Mononuclear cell (primary cell): ENCODE measurements at regions not wholly inside any gene's neighbourhood (a gene's known extent, or its start where the extent isn't known, plus 50 kb on each side); places are given as distances from the start of the nearest gene placed in this dataset.
"Not testable (repeated sequence)": the region's sequence is repeated elsewhere in the genome, so short reads cannot be mapped to it uniquely, and the experiment has no call there.

Experiments used
- H3K27me3 ChIP-seq: 2 replicates; pipeline ENCODE4 v1.6.0; 2011; ENCODE audit warnings: low read length, control low read depth; ENCODE audit not compliant: insufficient read depth
- H3K4me1 ChIP-seq: 2 replicates; pipeline ENCODE4 v1.5.1; 2011; ENCODE audit warnings: mild to moderate bottlenecking, low read length, control low read depth; ENCODE audit not compliant: insufficient read depth
- H3K4me3 ChIP-seq: 2 replicates; pipeline ENCODE4 v1.5.1; 2011; ENCODE audit warnings: mild to moderate bottlenecking, low read length, moderate library complexity
- H3K9me3 ChIP-seq: 2 replicates; pipeline ENCODE4 v1.5.1; 2011; ENCODE audit warnings: low read depth, mild to moderate bottlenecking, control low read depth, low read length

DNA sequence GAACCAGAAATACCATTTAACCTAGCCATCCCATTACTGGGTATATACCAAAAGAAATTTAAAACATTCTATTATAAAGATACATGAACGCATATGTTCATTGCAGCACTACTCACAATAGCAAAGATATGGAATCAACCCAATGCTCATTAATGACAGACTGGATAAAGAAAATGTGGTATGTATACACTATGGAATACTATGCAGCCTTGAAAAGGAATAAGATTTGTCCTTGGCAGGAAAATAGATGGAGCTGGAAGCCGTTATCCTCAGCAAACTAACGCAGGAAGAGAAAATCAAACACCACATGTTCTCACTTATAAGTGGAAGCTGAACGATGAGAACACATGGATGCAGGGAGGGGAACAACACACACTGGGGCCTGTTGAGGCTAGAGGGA, 146.1 kb upstream of the HMGA2 start:
- not testable (repeated sequence) for H3K9me3 ChIP-seq, H3K4me1 ChIP-seq, H3K4me3 ChIP-seq, H3K27me3 ChIP-seq

GRCh38 chr12:65681226-65681625, 143.1 kb upstream of the HMGA2 start:
- no peak overlapping the region for H3K4me3 ChIP-seq
- H3K4me1 ChIP-seq = no peaks in the 10 kb centered on the region
- no peaks in the 10 kb centered on the region for H3K9me3 ChIP-seq
- no peaks in the 10 kb centered on the region for H3K27me3 ChIP-seq

GRCh38 chr12:65682112-65682511, 142.2 kb upstream of the HMGA2 start:
- H3K4me3 ChIP-seq = no peak overlapping the region
- no peaks in the 10 kb centered on the region for H3K4me1 ChIP-seq
- H3K27me3 ChIP-seq = no peaks in the 10 kb centered on the region
- H3K9me3 ChIP-seq = no peaks in the 10 kb centered on the region

DNA sequence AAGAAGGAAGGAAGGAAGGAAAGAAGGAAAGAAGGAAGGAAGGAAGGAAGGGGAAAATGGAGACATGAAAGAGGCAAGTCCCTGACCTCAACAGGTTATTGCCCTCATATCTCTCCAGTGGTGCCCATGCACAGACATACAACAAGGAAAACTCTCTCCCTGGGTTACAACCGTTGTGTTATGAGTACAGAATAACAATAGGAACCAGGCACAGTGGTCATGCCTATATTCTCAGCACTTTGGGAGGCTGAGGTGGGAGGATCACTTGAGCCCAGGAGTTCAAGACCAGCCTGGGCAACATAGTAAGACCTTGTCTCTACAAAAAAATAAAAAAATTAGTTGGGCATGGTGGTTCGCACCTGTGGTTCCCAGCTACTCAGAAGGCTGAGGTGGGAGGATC, 139.4 kb upstream of the HMGA2 start:
- Histone ChIP-seq H3K4me1 (no peaks in the 10 kb centered on the region), H3K4me3 (no peak overlapping the region), H3K9me3 (no peaks in the 10 kb centered on the region), H3K27me3 (no peaks in the 10 kb centered on the region)

GRCh38 chr12:65685514-65685913, 138.8 kb upstream of the HMGA2 start:
- Histone ChIP-seq H3K4me1 (no peaks in the 10 kb centered on the region), H3K9me3 (no peaks in the 10 kb centered on the region), H3K27me3 (no peaks in the 10 kb centered on the region), H3K4me3 (no peak overlapping the region)

DNA sequence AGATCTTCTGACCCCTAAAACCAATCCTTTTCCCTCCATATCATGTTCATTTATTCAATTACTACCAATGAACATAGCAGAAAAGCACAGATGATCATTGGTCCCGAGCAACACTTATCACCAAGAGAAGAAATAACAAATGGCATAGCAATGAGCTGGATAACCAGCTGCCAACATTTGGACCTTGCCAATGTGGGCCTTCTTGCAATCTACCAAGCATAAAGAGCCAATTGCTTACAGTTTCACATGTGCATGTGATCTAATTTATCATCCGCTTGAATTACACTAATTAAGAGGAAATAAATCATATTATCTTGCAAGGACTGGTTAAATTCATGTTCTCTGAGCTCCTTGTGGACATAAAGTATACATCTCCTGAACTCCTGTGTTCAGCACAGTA, 134.8 kb upstream of the HMGA2 start:
- H3K4me3 ChIP-seq = no peak overlapping the region
- H3K4me1 ChIP-seq = no peaks in the 10 kb centered on the region
- H3K9me3 ChIP-seq = no peaks in the 10 kb centered on the region
- no peaks in the 10 kb centered on the region for H3K27me3 ChIP-seq

GRCh38 chr12:65690477-65690876, 133.8 kb upstream of the HMGA2 start:
- Histone ChIP-seq H3K4me1 (no peaks in the 10 kb centered on the region), H3K27me3 (no peaks in the 10 kb centered on the region), H3K4me3 (no peak overlapping the region), H3K9me3 (no peaks in the 10 kb centered on the region)

DNA sequence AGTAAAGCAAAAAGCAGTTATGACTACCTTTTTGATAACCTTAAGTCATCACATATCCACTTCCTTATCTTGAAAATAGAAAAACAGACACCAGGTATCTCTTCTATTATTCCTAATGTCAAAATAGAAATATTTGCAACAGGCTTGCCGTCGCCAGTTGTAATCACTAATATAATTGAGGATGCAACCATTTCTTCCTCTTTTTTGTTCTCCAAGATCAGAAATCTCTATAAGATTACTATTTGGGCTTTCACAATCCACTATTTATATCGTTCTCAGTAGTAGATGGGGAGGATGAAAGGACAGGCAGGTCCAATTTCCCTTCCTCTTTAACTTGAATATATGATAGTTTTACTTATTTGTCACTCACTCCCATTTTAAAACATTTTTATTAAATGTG, 130.2 kb upstream of the HMGA2 start:
- Histone ChIP-seq H3K27me3 (no peaks in the 10 kb centered on the region), H3K9me3 (no peaks in the 10 kb centered on the region), H3K4me3 (no peak overlapping the region), H3K4me1 (no peaks in the 10 kb centered on the region)

GRCh38 chr12:65695113-65695865, 129.0 kb upstream of the HMGA2 start:
- Histone ChIP-seq H3K4me3 (no peak overlapping the region), H3K4me1 (no peaks in the 10 kb centered on the region), H3K9me3 (no peaks in the 10 kb centered on the region), H3K27me3 (no peaks in the 10 kb centered on the region)

DNA sequence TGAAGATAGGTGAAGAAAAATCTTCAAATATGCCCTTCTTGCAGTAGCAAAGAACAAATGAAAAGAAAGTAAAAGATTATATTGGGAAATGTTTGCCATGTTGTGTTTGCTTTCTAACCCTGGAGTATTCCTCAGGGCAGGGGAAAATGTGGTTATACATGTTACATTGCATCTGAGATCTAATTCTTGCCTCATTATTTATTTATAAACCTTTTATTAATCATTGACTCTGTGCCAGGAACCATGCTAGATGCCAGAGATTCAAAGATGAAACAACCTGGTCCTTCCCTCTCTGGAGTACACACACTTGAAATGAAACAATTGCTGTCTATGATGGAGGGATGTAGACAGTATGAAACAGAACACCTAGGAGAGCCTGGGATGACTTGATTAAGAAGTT, 128.1 kb upstream of the HMGA2 start:
- Histone ChIP-seq H3K9me3 (no peaks in the 10 kb centered on the region), H3K4me3 (no peak overlapping the region), H3K4me1 (no peaks in the 10 kb centered on the region), H3K27me3 (no peaks in the 10 kb centered on the region)

GRCh38 chr12:65699251-65699650, 125.0 kb upstream of the HMGA2 start:
- H3K4me3 ChIP-seq = no peak overlapping the region
- no peaks in the 10 kb centered on the region for H3K9me3 ChIP-seq
- H3K27me3 ChIP-seq = no peaks in the 10 kb centered on the region
- no peaks in the 10 kb centered on the region for H3K4me1 ChIP-seq

DNA sequence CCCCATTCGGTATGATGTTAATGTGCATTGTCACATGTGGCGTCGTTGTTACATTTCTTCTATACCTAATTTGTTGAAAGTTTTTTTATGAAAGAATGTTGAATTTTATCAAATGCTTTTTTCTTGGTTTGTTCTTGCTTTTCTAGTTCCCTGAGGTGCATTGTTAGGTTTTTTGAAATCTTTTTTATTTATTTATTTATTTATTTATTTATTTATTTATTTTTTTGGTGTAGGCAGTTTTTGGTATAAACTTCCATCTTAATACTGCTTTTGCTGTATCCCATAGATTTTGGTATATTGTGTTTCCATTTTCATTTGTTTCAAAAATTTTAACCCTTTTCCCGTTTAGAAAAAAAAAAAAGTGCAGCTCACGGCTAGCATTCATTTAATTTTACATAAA, 121.1 kb upstream of the HMGA2 start:
- Histone ChIP-seq H3K4me1 (no peaks in the 10 kb centered on the region), H3K4me3 (no peak overlapping the region), H3K9me3 (peaks cover 14% of the 10 kb centered on the region), H3K27me3 (no peaks in the 10 kb centered on the region)

GRCh38 chr12:65705380-65705876, 118.9 kb upstream of the HMGA2 start:
- H3K27me3 ChIP-seq = no peaks in the 10 kb centered on the region
- no peak overlapping the region for H3K4me3 ChIP-seq
- H3K9me3 ChIP-seq = peaks cover 14% of the 10 kb centered on the region
- no peaks in the 10 kb centered on the region for H3K4me1 ChIP-seq

DNA sequence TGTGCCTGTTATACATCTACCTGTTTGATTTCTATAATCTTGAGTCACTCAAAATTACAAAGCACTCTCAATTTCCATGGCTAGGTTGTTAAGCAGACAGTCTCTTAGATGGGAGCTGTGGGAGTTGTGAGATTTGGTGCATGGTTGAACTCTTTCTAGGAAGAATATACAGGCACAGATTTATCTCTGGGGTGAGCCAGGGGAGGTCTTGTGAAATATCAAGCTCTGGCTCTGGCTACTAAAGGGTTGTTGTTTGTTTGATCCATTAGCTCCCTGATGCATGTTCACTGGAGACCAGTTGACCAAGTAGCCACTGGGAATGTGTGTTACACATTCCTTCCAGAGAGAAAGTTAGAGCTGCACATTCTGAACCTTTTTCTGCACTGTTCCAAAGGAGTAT, 117.2 kb upstream of the HMGA2 start:
- peaks cover 14% of the 10 kb centered on the region for H3K9me3 ChIP-seq
- H3K4me1 ChIP-seq = no peaks in the 10 kb centered on the region
- no peak overlapping the region for H3K4me3 ChIP-seq
- H3K27me3 ChIP-seq = no peaks in the 10 kb centered on the region

GRCh38 chr12:65712260-65713004, 111.9 kb upstream of the HMGA2 start:
- no peaks in the 10 kb centered on the region for H3K9me3 ChIP-seq
- no peak overlapping the region for H3K4me3 ChIP-seq
- H3K4me1 ChIP-seq = no peaks in the 10 kb centered on the region
- H3K27me3 ChIP-seq = no peaks in the 10 kb centered on the region

DNA sequence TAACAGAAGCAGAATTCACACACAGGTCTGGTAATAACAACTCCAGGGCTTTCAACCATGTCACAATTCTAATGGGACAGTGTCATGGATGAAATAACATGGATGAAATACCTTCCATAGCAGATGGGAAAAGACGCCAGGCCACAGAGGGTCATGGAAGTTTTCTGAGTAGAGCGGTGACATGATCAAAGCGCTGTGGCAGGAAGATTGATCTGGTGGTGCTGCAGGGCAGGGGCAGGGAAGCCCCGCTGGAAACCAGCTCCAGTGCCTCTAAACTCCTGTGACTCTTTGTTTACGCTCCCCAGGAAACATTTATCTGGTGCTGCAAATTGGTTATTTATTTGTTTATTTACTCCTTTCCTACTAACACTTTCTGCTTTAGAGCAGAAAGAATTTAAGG, 108.3 kb upstream of the HMGA2 start:
- no peaks in the 10 kb centered on the region for H3K4me1 ChIP-seq
- H3K4me3 ChIP-seq = no peak overlapping the region

More for the DNA sequence above, 108.3 kb upstream of the HMGA2 start:
- H3K9me3 ChIP-seq = no peaks in the 10 kb centered on the region
- H3K27me3 ChIP-seq = peaks cover 3% of the 10 kb centered on the region
